ENCODE measurements at regions not wholly inside any gene's neighbourhood (a gene's known extent, or its start where the extent isn't known, plus 50 kb on each side); places are given as distances from the start of the nearest gene placed in this dataset.
"Not testable (repeated sequence)": the region's sequence is repeated elsewhere in the genome, so short reads cannot be mapped to it uniquely, and the experiment has no call there.

GRCh38 chr7:79709574-79710409 is 256.3 kb upstream of the MAGI2 start:
- FAIRE-seq, result no peak

- FAIRE-seq, result no peak
Measured at GRCh38 chr7:79702116-79702515, 248.6 kb upstream of the MAGI2 start.

GRCh38 chr7:79692015-79692414 is 238.5 kb upstream of the MAGI2 start:
- FAIRE-seq, result no peak

GRCh38 chr7:79691074-79691473 is 237.6 kb upstream of the MAGI2 start:
- FAIRE-seq, result no peak

GRCh38 chr7:79684384-79684783 is 230.9 kb upstream of the MAGI2 start:
- no peak for FAIRE-seq

- no peak for FAIRE-seq
Measured at GRCh38 chr7:79683916-79684315, 230.4 kb upstream of the MAGI2 start.

- FAIRE-seq, result no peak
Measured at GRCh38 chr7:79683185-79683890, 229.9 kb upstream of the MAGI2 start.

GRCh38 chr7:79681454-79681853 is 228.0 kb upstream of the MAGI2 start:
- no peak for FAIRE-seq

GRCh38 chr7:79673969-79674368 is 220.5 kb upstream of the MAGI2 start:
- FAIRE-seq, result no peak

- FAIRE-seq, result no peak
Measured at GRCh38 chr7:79673421-79673820, 220.0 kb upstream of the MAGI2 start.

- no peak for FAIRE-seq
Measured at GRCh38 chr7:79668292-79668691, 214.8 kb upstream of the MAGI2 start.

GRCh38 chr7:79666472-79666871 is 213.0 kb upstream of the MAGI2 start:
- no peak for FAIRE-seq

GRCh38 chr7:79664884-79665676 is 211.6 kb upstream of the MAGI2 start:
- FAIRE-seq, result no peak

GRCh38 chr7:79658304-79658703 is 204.8 kb upstream of the MAGI2 start:
- FAIRE-seq, result peak; percentile 86

- FAIRE-seq, result no peak
Measured at GRCh38 chr7:79653136-79653631, 199.7 kb upstream of the MAGI2 start.

GRCh38 chr7:79652619-79653018 is 199.2 kb upstream of the MAGI2 start:
- no peak for FAIRE-seq

- FAIRE-seq, result no peak
Measured at GRCh38 chr7:79647711-79648110, 194.2 kb upstream of the MAGI2 start.

GRCh38 chr7:79646278-79646677 is 192.8 kb upstream of the MAGI2 start:
- FAIRE-seq, result no peak

- no peak for FAIRE-seq
Measured at GRCh38 chr7:79636849-79637248, 183.4 kb upstream of the MAGI2 start.

GRCh38 chr7:79625921-79626320 is 172.5 kb upstream of the MAGI2 start:
- FAIRE-seq, result not testable (repeated sequence)

- FAIRE-seq, result no peak
Measured at GRCh38 chr7:79624336-79624735, 170.9 kb upstream of the MAGI2 start.

- FAIRE-seq, result no peak
Measured at GRCh38 chr7:79622781-79623180, 169.3 kb upstream of the MAGI2 start.

- FAIRE-seq, result no peak
Measured at GRCh38 chr7:79620291-79620690, 166.8 kb upstream of the MAGI2 start.
